Ishikawa (cell line): ENCODE measurements at regions not wholly inside any gene's neighbourhood (a gene's known extent, or its start where the extent isn't known, plus 50 kb on each side); places are given as distances from the start of the nearest gene placed in this dataset.

Source experiments
- CEBPB ChIP-seq: IDR thresholded peaks from 2 replicates; pipeline ENCODE4 v1.6.1; 2012
- CREB1 ChIP-seq: IDR thresholded peaks from 2 replicates; pipeline ENCODE4 v1.6.1; 2012; ENCODE audit warnings: low read depth
- EGR1 ChIP-seq: IDR thresholded peaks from 2 replicates; pipeline ENCODE4 v1.6.1; 2012
- EP300 ChIP-seq: IDR thresholded peaks from 2 replicates; pipeline ENCODE4 v1.6.1; 2012; ENCODE audit warnings: borderline replicate concordance
- FOXM1 ChIP-seq: IDR thresholded peaks from 2 replicates; pipeline ENCODE4 v1.6.1; 2012; ENCODE audit warnings: low read depth, borderline replicate concordance
- NFIC ChIP-seq: IDR thresholded peaks from 2 replicates; pipeline ENCODE4 v1.6.1; 2012
- RAD21 ChIP-seq: IDR thresholded peaks from 2 replicates; pipeline ENCODE4 v1.6.1; 2012; ENCODE audit warnings: low read depth
- TAF1 ChIP-seq: IDR thresholded peaks from 2 replicates; pipeline ENCODE4 v1.6.1; 2012; ENCODE audit warnings: low read depth, mild to moderate bottlenecking
- TCF12 ChIP-seq: IDR thresholded peaks from 2 replicates; pipeline ENCODE4 v1.6.1; 2012; ENCODE audit warnings: low read depth
- TEAD4 ChIP-seq: IDR thresholded peaks from 2 replicates; pipeline ENCODE4 v1.6.1; 2012
- YY1 ChIP-seq: IDR thresholded peaks from 2 replicates; pipeline ENCODE4 v1.6.1; 2012; ENCODE audit warnings: low read depth
- ZBTB7A ChIP-seq: IDR thresholded peaks from 2 replicates; pipeline ENCODE4 v1.6.1; 2012; ENCODE audit warnings: low read depth
- TF ChIP-seq, protein P1 (sequence below): IDR thresholded peaks from 2 replicates; pipeline ENCODE4 v1.6.1; 2012
- TF ChIP-seq, protein P2 (sequence below): IDR thresholded peaks from 2 replicates; pipeline ENCODE4 v1.6.1; 2012; ENCODE audit warnings: low read depth, mild to moderate bottlenecking
- TF ChIP-seq, protein P3 (sequence below): IDR thresholded peaks from 2 replicates; pipeline ENCODE4 v1.6.1; 2012

DNA sequence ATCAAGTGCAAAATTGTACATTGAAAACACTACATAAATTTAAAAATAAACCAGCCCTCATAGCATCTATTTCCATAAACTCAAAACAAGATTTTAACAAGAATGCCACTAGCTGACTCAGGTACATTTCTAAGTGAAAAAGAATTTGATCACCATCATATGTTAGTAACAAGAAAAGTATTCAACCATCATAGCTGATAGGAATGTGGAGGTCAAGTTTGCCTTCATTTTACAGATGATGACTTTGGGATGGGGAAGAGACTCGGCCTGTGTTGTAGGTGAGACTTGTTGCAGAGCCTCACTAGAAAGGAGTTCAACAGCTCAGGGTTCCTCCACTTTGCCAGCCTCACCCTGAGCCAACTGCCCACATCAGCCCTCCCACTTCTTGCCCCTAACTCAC, 318.8 kb upstream of the FAM78B start:
- TF ChIP-seq, protein P1, sequence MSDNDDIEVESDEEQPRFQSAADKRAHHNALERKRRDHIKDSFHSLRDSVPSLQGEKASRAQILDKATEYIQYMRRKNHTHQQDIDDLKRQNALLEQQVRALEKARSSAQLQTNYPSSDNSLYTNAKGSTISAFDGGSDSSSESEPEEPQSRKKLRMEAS: no peak
- TF ChIP-seq NFIC: no peak
- TF ChIP-seq TAF1: no peak
- no peak for TF ChIP-seq EP300
- TF ChIP-seq EGR1: no peak
- TF ChIP-seq TCF12: no peak
- no peak for TF ChIP-seq CREB1
- TF ChIP-seq, protein P2, sequence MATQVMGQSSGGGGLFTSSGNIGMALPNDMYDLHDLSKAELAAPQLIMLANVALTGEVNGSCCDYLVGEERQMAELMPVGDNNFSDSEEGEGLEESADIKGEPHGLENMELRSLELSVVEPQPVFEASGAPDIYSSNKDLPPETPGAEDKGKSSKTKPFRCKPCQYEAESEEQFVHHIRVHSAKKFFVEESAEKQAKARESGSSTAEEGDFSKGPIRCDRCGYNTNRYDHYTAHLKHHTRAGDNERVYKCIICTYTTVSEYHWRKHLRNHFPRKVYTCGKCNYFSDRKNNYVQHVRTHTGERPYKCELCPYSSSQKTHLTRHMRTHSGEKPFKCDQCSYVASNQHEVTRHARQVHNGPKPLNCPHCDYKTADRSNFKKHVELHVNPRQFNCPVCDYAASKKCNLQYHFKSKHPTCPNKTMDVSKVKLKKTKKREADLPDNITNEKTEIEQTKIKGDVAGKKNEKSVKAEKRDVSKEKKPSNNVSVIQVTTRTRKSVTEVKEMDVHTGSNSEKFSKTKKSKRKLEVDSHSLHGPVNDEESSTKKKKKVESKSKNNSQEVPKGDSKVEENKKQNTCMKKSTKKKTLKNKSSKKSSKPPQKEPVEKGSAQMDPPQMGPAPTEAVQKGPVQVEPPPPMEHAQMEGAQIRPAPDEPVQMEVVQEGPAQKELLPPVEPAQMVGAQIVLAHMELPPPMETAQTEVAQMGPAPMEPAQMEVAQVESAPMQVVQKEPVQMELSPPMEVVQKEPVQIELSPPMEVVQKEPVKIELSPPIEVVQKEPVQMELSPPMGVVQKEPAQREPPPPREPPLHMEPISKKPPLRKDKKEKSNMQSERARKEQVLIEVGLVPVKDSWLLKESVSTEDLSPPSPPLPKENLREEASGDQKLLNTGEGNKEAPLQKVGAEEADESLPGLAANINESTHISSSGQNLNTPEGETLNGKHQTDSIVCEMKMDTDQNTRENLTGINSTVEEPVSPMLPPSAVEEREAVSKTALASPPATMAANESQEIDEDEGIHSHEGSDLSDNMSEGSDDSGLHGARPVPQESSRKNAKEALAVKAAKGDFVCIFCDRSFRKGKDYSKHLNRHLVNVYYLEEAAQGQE: no peak
- TF ChIP-seq YY1: no peak
- TF ChIP-seq TEAD4: no peak
- no peak for TF ChIP-seq ZBTB7A
- TF ChIP-seq RAD21: no peak
- TF ChIP-seq, protein P3, sequence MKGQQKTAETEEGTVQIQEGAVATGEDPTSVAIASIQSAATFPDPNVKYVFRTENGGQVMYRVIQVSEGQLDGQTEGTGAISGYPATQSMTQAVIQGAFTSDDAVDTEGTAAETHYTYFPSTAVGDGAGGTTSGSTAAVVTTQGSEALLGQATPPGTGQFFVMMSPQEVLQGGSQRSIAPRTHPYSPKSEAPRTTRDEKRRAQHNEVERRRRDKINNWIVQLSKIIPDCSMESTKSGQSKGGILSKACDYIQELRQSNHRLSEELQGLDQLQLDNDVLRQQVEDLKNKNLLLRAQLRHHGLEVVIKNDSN: no peak
- TF ChIP-seq CEBPB: no peak
- TF ChIP-seq FOXM1: no peak

DNA sequence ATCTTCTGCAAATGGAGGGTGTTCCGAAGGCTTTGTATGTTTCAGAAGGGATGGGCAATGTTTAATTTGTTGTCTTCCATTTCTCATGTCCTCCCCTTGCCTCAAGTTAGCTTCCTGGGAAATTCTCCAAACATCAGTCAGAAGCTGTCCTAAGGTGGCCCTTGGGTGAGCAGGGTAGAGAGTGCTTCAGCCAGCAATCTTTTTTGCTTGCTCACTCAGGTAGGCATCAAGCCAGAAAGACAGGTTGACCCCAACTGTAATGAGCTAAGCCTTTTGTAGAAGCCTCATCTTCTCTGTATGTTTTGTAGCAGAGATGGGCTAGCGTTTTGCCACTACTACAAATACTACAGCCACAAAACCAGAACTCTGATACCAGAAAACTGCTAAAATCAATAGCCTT, 321.5 kb upstream of the FAM78B start:
- TF ChIP-seq EP300: no peak
- TF ChIP-seq, protein P1: no peak
- TF ChIP-seq TAF1: no peak
- no peak for TF ChIP-seq TCF12
- no peak for TF ChIP-seq FOXM1
- no peak for TF ChIP-seq NFIC
- no peak for TF ChIP-seq TEAD4
- TF ChIP-seq, protein P3: no peak
- no peak for TF ChIP-seq CREB1

DNA sequence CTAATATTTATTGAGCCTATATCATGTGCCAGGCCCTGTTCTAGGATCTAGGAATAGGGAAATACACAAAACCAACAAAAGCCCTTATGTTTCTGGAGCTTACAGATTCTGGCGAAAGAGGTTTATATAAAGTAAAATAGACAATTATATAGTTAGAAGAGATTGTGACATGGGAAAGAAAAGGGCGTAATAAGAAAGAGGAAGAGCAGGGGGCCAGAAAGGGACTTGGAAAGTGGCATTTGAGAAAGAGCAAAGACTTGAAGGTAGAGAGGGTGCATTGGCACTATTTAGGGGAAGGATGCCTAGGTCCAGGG, 322.5 kb upstream of the FAM78B start:
- no peak for TF ChIP-seq NFIC
- TF ChIP-seq ZBTB7A: no peak
- TF ChIP-seq, protein P1: no peak
- TF ChIP-seq FOXM1: no peak
- TF ChIP-seq, protein P2: no peak
- TF ChIP-seq, protein P3: no peak
- no peak for TF ChIP-seq RAD21
- TF ChIP-seq TEAD4: no peak
- TF ChIP-seq CEBPB: no peak
- no peak for TF ChIP-seq YY1
- TF ChIP-seq EGR1: no peak
- TF ChIP-seq CREB1: no peak
- no peak for TF ChIP-seq TCF12
- TF ChIP-seq TAF1: no peak
- no peak for TF ChIP-seq EP300

DNA sequence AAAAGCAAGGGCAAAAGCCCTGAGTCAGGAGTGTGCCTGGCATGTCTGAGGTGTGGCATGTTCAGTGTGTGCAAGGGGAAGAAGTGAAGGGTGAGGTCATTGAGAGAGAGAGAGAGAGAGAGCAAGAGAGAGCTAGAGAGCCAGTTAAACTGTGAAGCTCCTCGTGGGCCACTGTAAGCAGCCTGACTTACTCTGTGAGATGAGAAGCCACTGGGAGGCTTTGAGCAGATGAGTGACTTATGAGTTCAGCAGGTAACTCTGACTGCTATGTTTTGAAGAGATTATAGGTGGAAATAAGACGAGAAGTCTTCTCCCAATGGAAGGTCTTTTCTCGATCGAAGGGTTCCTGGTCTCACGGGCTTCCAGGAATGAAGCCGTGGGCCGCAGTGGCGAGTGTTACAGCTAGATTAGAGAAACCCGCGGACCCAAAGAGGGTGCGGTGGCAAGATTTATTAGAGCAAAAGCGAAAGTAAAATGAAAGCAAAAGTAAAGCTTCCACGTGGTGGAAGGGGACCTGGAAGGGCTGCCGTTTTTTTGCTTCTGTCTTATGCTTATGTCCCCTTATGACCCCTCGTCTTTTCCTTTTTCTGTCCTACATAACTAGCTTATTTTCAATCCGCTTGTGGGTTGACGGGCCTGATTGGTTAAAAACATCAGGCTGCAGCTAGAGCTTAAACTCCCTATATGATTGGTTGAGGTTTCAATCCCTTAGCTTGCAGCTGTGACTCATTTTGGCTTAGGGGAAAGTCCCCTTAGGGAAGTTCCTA, 323.1 kb upstream of the FAM78B start:
- TF ChIP-seq, protein P2: no peak
- TF ChIP-seq CEBPB (no peak), EP300 (no peak), CREB1 (no peak), NFIC (no peak), TAF1 (no peak), ZBTB7A (no peak), YY1 (no peak), RAD21 (no peak), TEAD4 (no peak), EGR1 (no peak), TCF12 (no peak)
- TF ChIP-seq, protein P3: no peak
- TF ChIP-seq, protein P1: no peak
